Spleen (tissue), 11 donors: ENCODE measurements at regions not wholly inside any gene's neighbourhood (a gene's known extent, or its start where the extent isn't known, plus 50 kb on each side); places are given as distances from the start of the nearest gene placed in this dataset.

Experiments used
- DNase-seq: peaks from one replicate; pipeline ENCODE4 v3.0.0-alpha.2; 2020
- H3K27ac ChIP-seq, 8 donors: fragments of 200-600 bp; sonication (generic) in 7 of 8; 1 replicate in 4 of 8; 2 replicates in 4 of 8; pipeline versions ENCODE4 v1.5.0 to v1.8.0; 2016 to 2021; ENCODE audit warnings: inconsistent platforms in 4 of 8, mild to moderate bottlenecking in 4 of 8, moderate library complexity in 1 of 8
- H3K27me3 ChIP-seq, 7 donors: fragments of 200-600 bp; sonication (generic) in 6 of 7; replicated peaks in 1 of 7; 1 replicate in 4 of 7; 2 replicates in 3 of 7; pipeline versions ENCODE4 v1.5.0 to v1.8.0; 2016 to 2021; ENCODE audit warnings: inconsistent platforms in 3 of 7, mild to moderate bottlenecking in 1 of 7
- H3K36me3 ChIP-seq, 6 donors: fragments of 200-600 bp; sonication (generic) in 5 of 6; 1 replicate in 4 of 6; 2 replicates in 2 of 6; pipeline versions ENCODE4 v1.5.0 to v1.8.0; 2016 to 2021; ENCODE audit warnings: inconsistent platforms in 2 of 6
- H3K4me1 ChIP-seq, 6 donors: fragments of 200-600 bp; sonication (generic) in 5 of 6; 1 replicate in 3 of 6; 2 replicates in 3 of 6; pipeline versions ENCODE4 v1.5.0 to v1.8.0; 2016 to 2021; ENCODE audit warnings: inconsistent platforms in 3 of 6
- H3K4me3 ChIP-seq, 8 donors: fragments of 200-600 bp; sonication (generic) in 7 of 8; 1 replicate in 4 of 8; 2 replicates in 4 of 8; pipeline versions ENCODE4 v1.5.0 to v1.8.0; 2016 to 2021; ENCODE audit warnings: inconsistent platforms in 4 of 8, mild to moderate bottlenecking in 4 of 8, moderate library complexity in 2 of 8
- H3K9me3 ChIP-seq, 8 donors: fragments of 200-600 bp; sonication (generic) in 7 of 8; 1 replicate in 4 of 8; 2 replicates in 4 of 8; pipeline versions ENCODE4 v1.5.0 to v1.8.0; 2016 to 2021; ENCODE audit warnings: inconsistent platforms in 4 of 8
- CTCF ChIP-seq, 11 experiments: fragments of 200-600 bp in 7 of 11; fragments of 450-650 bp in 4 of 11; sonication (generic) in 4 of 11; IDR thresholded peaks in 8 of 11; conservative IDR thresholded peaks in 3 of 11; 1 replicate in 7 of 11; 2 replicates in 4 of 11; pipeline versions ENCODE4 v1.4.0 to v1.8.0; 2016 to 2021; ENCODE audit warnings: antibody characterized with exemption in 11 of 11, inconsistent platforms in 4 of 11, mild to moderate bottlenecking in 1 of 11
- POLR2A ChIP-seq, 3 donors: fragments of 450-650 bp; IDR thresholded peaks; one replicate each; pipeline ENCODE4 v1.5.1; 2017; ENCODE audit warnings: antibody characterized with exemption in 3 of 3, mild to moderate bottlenecking in 1 of 3
- POLR2AphosphoS5 ChIP-seq, 3 donors: sonication (generic); formaldehyde crosslinking; IDR thresholded peaks; one replicate each; pipeline ENCODE4 v1.5.1; 2017; ENCODE audit warnings: antibody characterized with exemption in 3 of 3
- WGBS, 5 donors: extraction: QIAGEN DNeasy Blood & Tissue Kit in 3 of 5; methylation state at CpG; one replicate each; pipeline versions ENCODE4 v1.1.5 to v1.1.7; 2013 to 2018; 5-methylcytosine and 5-hydroxymethylcytosine counted together
- intact Hi-C: fragments of 100-400 bp; cut with DNase I; formaldehyde crosslinking; loops from one replicate; pipeline ENCODE4 v1.15.0; 2023; ENCODE audit warnings: low total_unique reads
- donor health status: healthy with polysubstance abuse.
- donor health status: DM: no; HTN: no; CAD: no; lungs with moderate emphysema.
- donor health status: DM: no; HTN: no; CAD: no.
- donor health status: Bipolar disorder and iron deficiency.
- donor health status: healthy.
- donor health status: DM: no; HTN: no; CAD: no.
- donor health status: DM: yes; HTN: yes; CAD: no.

GRCh38 chr2:80852079-80852807 is 547.7 kb upstream of the LRRTM1 start:
- intact Hi-C loops: no loop called here
- no peaks in the 10 kb centered on the region for H3K4me1 ChIP-seq
- no peak overlapping the region for H3K27ac ChIP-seq
- 73 to 82% (median 77%) methylated on average over 4 of the region's 4 CpGs for WGBS, 5 donors
- no peak for DNase-seq
- no peaks in the 10 kb centered on the region for H3K27me3 ChIP-seq
- no peak overlapping the region for H3K4me3 ChIP-seq
- TF ChIP-seq POLR2A (IDR thresholded peaks at IDR 0.05): no peak
- TF ChIP-seq POLR2AphosphoS5 (IDR thresholded peaks at IDR 0.05): no peak
- no peak for TF ChIP-seq CTCF (IDR thresholded peaks at IDR 0.05 in 8 of 11, conservative IDR thresholded peaks at IDR 0.05 in 3 of 11)
- peaks cover 0 to 24% (median 0%) of the 10 kb centered on the region in 8 donors for H3K9me3 ChIP-seq
- no peaks in the 10 kb centered on the region for H3K36me3 ChIP-seq

GRCh38 chr2:80830891-80831290 is 526.3 kb upstream of the LRRTM1 start:
- TF ChIP-seq POLR2AphosphoS5 (IDR thresholded peaks at IDR 0.05): no peak
- TF ChIP-seq CTCF (IDR thresholded peaks at IDR 0.05 in 8 of 11, conservative IDR thresholded peaks at IDR 0.05 in 3 of 11): no peak
- TF ChIP-seq POLR2A (IDR thresholded peaks at IDR 0.05): no peak
- Histone ChIP-seq H3K4me3 (no peak overlapping the region), H3K4me1 (no peaks in the 10 kb centered on the region), H3K27me3 (no peaks in the 10 kb centered on the region), H3K9me3 (peaks cover 0 to 9% (median under 1%) of the 10 kb centered on the region in 8 donors), H3K36me3 (no peaks in the 10 kb centered on the region), H3K27ac (no peak overlapping the region)
- intact Hi-C loops: no loop called here
- no peak for DNase-seq
- 73 to 87% (median 83%) methylated on average over 5 of the region's 5 CpGs for WGBS, 5 donors

- Histone ChIP-seq H3K27me3 (no peaks in the 10 kb centered on the region), H3K9me3 (peaks cover 0 to 50% (median 19%) of the 10 kb centered on the region in 8 donors), H3K27ac (no peak overlapping the region), H3K36me3 (no peaks in the 10 kb centered on the region), H3K4me1 (no peaks in the 10 kb centered on the region), H3K4me3 (no peak overlapping the region)
- intact Hi-C loops: no loop called here
- 66 to 81% (median 77%) methylated on average over 4 of the region's 4 CpGs for WGBS, 5 donors
- TF ChIP-seq POLR2AphosphoS5 (IDR thresholded peaks at IDR 0.05): no peak
- no peak for TF ChIP-seq CTCF (IDR thresholded peaks at IDR 0.05 in 8 of 11, conservative IDR thresholded peaks at IDR 0.05 in 3 of 11)
- no peak for TF ChIP-seq POLR2A (IDR thresholded peaks at IDR 0.05)
- no peak for DNase-seq
Measured at GRCh38 chr2:80822999-80823398, 518.4 kb upstream of the LRRTM1 start.

- WGBS, 5 donors: 41 to 85% (median 72%) methylated on average over 1 of the region's 1 CpG
- no peak for TF ChIP-seq CTCF (IDR thresholded peaks at IDR 0.05 in 8 of 11, conservative IDR thresholded peaks at IDR 0.05 in 3 of 11)
- no peak for TF ChIP-seq POLR2AphosphoS5 (IDR thresholded peaks at IDR 0.05)
- TF ChIP-seq POLR2A (IDR thresholded peaks at IDR 0.05): no peak
- intact Hi-C loops: no loop called here
- no peak for DNase-seq
- H3K36me3 ChIP-seq: no peaks in the 10 kb centered on the region
- no peak overlapping the region for H3K27ac ChIP-seq
- H3K4me1 ChIP-seq: no peaks in the 10 kb centered on the region
- H3K9me3 ChIP-seq: peaks cover 0 to 79% (median 49%) of the 10 kb centered on the region in 8 donors
- no peaks in the 10 kb centered on the region for H3K27me3 ChIP-seq
- H3K4me3 ChIP-seq: no peak overlapping the region
Measured at GRCh38 chr2:80815259-80815658, 510.7 kb upstream of the LRRTM1 start.
